Cardiac muscle cell (in vitro differentiated cells and primary cell): ENCODE measurements at regions not wholly inside any gene's neighbourhood (a gene's known extent, or its start where the extent isn't known, plus 50 kb on each side); places are given as distances from the start of the nearest gene placed in this dataset.
A peak's percentile ranks its signal among the peaks of the same experiment; 100 is the strongest.

Experiments used
- DNase-seq, 2 donors: peaks; one replicate each; pipeline versions ENCODE4 v3.0.0 to v3.0.0-alpha.2; 2010 to 2017; ENCODE audit warnings: low read depth in 1 of 2, low spot score in 1 of 2
- H3K27ac ChIP-seq: fragments of 200-600 bp; sonication (generic); 2 replicates; pipeline ENCODE4 v1.5.1; 2016
- H3K27me3 ChIP-seq: fragments of 200-600 bp; sonication (generic); 2 replicates; pipeline ENCODE4 v1.6.0; 2016; ENCODE audit warnings: control low read depth
- H3K36me3 ChIP-seq: fragments of 200-600 bp; sonication (generic); 2 replicates; pipeline ENCODE4 v1.5.1; 2016; ENCODE audit warnings: control low read depth
- H3K4me1 ChIP-seq: fragments of 200-600 bp; sonication (generic); 2 replicates; pipeline ENCODE4 v1.8.1; 2017; ENCODE audit warnings: low read depth, mild to moderate bottlenecking, mixed run types
- H3K4me3 ChIP-seq: fragments of 200-600 bp; sonication (generic); 2 replicates; pipeline ENCODE4 v1.5.1; 2016; ENCODE audit warnings: mild to moderate bottlenecking
- H3K9me3 ChIP-seq: fragments of 200-600 bp; sonication (generic); 2 replicates; pipeline ENCODE4 v1.5.1; 2017; ENCODE audit warnings: low read depth, mild to moderate bottlenecking, control low read depth
- TF ChIP-seq, protein P1 (sequence below): IDR thresholded peaks from 2 replicates; pipeline ENCODE4 v1.5.1; 2012; ENCODE audit warnings: low read depth, mild to moderate bottlenecking, low read length

DNA sequence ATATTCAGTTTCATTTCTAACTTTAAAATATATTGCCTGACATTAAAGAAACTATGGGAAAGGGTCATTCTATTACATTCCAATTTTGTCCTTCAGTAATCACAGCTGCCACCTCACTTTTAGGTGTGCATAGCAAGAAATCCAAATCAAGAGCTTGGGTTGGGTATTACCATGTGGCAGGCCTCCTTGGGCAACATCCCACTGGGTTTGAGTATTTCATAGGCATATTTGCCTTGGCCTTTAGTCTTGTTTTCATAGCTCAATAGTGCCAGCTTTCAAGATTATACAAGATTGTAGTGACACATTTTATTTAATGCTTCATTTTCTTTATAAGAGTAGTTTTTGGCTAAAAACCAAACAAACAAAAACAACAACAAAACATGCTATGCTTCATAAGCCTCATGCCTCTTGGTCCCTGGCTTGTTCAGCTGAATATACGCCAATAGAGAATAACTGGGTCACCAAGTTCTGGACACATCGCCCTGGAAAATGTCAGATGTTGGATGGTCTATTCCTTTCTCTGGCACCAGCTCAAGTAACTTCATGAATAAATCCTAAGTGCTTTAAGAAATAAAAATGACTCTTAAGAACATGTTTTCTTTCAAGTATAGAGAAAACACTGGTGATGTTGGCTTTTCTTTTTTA lies 167.4 kb upstream of the STARD13 start:
- Histone ChIP-seq H3K4me1 (no peaks in the 10 kb centered on the region), H3K9me3 (no peaks in the 10 kb centered on the region), H3K27me3 (no peaks in the 10 kb centered on the region), H3K4me3 (no peak overlapping the region), H3K36me3 (no peaks in the 10 kb centered on the region), H3K27ac (no peak overlapping the region)
- TF ChIP-seq, protein P1, sequence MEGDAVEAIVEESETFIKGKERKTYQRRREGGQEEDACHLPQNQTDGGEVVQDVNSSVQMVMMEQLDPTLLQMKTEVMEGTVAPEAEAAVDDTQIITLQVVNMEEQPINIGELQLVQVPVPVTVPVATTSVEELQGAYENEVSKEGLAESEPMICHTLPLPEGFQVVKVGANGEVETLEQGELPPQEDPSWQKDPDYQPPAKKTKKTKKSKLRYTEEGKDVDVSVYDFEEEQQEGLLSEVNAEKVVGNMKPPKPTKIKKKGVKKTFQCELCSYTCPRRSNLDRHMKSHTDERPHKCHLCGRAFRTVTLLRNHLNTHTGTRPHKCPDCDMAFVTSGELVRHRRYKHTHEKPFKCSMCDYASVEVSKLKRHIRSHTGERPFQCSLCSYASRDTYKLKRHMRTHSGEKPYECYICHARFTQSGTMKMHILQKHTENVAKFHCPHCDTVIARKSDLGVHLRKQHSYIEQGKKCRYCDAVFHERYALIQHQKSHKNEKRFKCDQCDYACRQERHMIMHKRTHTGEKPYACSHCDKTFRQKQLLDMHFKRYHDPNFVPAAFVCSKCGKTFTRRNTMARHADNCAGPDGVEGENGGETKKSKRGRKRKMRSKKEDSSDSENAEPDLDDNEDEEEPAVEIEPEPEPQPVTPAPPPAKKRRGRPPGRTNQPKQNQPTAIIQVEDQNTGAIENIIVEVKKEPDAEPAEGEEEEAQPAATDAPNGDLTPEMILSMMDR: no peak
- DNase-seq: no peak

DNA sequence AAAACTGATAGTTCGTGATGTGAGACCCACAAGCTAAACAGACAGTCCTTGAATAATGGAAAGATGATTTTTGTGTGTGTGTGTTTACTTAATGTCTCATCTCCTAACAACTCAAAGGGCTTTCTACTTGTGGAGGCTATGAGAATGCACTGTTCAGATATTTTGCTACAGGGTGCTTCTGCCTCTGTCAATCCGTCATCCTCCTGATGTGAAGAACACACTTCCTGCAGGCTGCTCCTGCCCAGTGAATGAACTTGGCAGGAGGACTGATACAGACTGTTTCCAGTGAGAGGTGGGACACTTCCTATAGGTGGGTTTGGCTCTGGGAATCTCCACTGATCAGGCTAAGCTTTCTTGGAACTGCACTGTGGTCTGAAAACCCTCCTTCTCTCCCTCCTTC lies 168.4 kb upstream of the STARD13 start:
- Histone ChIP-seq H3K4me1 (no peaks in the 10 kb centered on the region), H3K27ac (no peak overlapping the region), H3K4me3 (no peak overlapping the region), H3K9me3 (no peaks in the 10 kb centered on the region), H3K36me3 (no peaks in the 10 kb centered on the region), H3K27me3 (no peaks in the 10 kb centered on the region)
- no peak for DNase-seq
- TF ChIP-seq, protein P1: no peak

DNA sequence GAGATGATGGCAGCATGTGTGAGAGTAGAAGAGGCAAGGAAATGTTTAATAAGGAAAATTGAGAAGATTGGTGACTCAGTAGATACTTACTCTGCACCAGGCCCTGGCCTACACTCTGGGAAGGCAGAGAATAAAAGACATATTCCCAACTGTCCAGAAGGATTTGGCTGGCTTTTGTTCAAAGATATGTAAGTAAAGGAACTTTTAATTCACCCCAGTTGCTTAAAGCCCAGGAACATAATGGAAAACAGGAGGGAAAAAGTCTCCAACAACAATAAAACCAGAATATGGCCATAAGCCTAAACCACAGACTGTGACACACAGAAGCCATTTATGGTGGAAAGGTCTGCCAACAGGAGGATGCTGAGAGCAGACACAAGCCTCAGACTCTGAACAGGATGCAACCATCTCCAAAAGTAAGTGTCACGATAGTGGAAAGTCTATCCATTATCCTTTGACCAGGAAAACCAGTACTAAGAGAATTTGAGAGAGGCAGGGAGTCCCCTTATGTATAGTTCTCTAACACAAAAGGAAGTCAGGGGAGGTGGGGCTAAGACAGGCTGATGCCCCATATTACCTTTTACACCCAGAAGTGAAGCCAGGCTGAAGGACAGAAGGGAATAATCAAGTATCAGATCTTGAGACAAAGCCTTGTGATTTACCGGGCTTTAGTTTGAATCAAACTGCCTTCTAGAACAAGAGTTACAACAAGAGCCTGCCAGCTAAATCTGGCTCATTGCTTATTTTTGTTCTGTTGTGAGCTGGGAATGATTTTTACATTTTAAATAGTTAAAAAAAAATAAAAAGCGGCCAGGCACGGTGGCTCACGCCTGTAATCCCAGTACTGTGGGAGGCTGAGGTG lies 169.5 kb upstream of the STARD13 start:
- no peaks in the 10 kb centered on the region for H3K27me3 ChIP-seq
- peak in 1 of 2 donors; percentile 27 for DNase-seq
- no peaks in the 10 kb centered on the region for H3K9me3 ChIP-seq
- TF ChIP-seq, protein P1: no peak
- no peak overlapping the region for H3K4me3 ChIP-seq
- H3K36me3 ChIP-seq: no peaks in the 10 kb centered on the region
- no peak overlapping the region for H3K27ac ChIP-seq
- H3K4me1 ChIP-seq: no peaks in the 10 kb centered on the region

DNA sequence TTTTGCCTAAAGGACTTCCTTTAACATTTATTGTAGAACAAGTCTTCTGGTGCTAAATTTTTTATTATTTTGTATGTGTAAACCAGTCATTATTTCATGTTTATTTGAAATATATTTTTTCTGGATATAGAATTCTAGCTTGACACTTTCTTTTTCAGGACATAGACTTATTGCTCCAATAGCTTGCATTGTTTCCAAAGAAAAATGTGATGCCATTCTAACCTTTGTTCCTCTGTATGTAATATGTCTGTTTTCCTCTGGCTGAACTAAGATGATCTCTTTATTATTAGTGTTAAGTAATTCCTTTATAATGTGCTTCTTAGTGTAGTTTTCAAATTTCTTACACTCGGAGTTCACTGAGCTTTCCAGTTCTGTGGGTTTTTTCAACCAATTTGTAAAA lies 174.1 kb upstream of the STARD13 start:
- Histone ChIP-seq H3K36me3 (no peaks in the 10 kb centered on the region), H3K27ac (no peak overlapping the region), H3K27me3 (no peaks in the 10 kb centered on the region), H3K9me3 (no peaks in the 10 kb centered on the region), H3K4me1 (no peaks in the 10 kb centered on the region), H3K4me3 (no peak overlapping the region)
- no peak for DNase-seq
- TF ChIP-seq, protein P1: no peak

DNA sequence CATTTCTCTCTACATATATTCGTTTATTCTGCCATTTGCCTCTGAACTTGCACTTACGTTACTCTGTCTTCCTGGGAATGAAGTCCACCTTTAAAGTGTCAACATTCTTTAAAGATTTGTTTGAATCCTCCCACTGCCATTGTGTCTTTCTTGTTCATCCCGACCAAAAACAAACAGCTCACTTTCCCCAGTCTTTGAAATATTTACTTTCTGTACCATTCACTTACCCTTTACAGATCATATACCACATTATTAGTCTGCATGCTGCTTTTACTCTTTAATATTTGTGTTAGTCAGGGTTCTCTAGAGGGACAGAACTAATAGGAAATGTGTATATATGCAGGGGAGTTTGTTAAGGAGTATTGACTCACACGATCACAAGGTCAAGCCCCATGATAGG lies 176.6 kb upstream of the STARD13 start:
- no peak for DNase-seq
- Histone ChIP-seq H3K4me1 (no peaks in the 10 kb centered on the region), H3K36me3 (no peaks in the 10 kb centered on the region), H3K4me3 (no peak overlapping the region), H3K27me3 (no peaks in the 10 kb centered on the region), H3K9me3 (no peaks in the 10 kb centered on the region), H3K27ac (no peak overlapping the region)
- TF ChIP-seq, protein P1: no peak
